ENCODE measurements at regions not wholly inside any gene's neighbourhood (a gene's known extent, or its start where the extent isn't known, plus 50 kb on each side); places are given as distances from the start of the nearest gene placed in this dataset.
A peak's percentile ranks its signal among the peaks of the same experiment; 100 is the strongest.

DNA sequence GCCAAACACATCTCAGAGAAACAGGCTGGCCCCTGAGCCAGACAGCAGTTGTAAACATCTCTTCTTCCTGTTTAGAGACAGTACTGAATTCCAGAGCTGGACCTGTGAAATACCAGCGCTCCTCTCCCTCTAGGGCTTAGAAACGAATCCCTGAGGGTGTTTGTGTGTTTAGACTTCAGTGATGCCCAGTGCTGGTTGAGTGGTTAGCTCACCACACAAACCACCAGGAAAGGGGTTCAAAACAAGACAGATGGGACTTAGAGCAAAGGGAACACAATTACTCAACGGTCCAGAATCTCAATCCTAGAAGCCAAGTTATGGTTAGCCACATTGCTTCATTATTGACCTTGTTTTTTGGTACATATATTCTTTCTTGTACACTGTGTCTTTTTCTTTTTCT is 108.7 kb upstream of the TMEM170B start (continued):
- TF ChIP-seq TAF15 (IDR thresholded peaks at IDR 0.05; ENCODE audit: low read depth, low read length, poor library complexity, severe bottlenecking) (no peak), ZNF570 (CRISPR knock-in tag; IDR thresholded peaks at IDR 0.05; ENCODE audit: borderline replicate concordance) (no peak), ZNF703 (CRISPR knock-in tag; IDR thresholded peaks at IDR 0.05; ENCODE audit: borderline replicate concordance) (no peak), ZSCAN22 (CRISPR knock-in tag; IDR thresholded peaks at IDR 0.05) (no peak), CREM (IDR thresholded peaks at IDR 0.05) (0 out of 2 replicates have a peak, but pooled peaks have one; percentile 33), CREM (CRISPR knock-in tag; IDR thresholded peaks at IDR 0.05) (no peak), ZNF251 (CRISPR knock-in tag; IDR thresholded peaks at IDR 0.05) (no peak), TCF12 (IDR thresholded peaks at IDR 0.05) (no peak), TCF12 (CRISPR knock-in tag; IDR thresholded peaks at IDR 0.05) (no peak), ZNF841 (CRISPR knock-in tag; IDR thresholded peaks at IDR 0.05; ENCODE audit: borderline replicate concordance) (no peak), ZNF674 (CRISPR knock-in tag; IDR thresholded peaks at IDR 0.05; ENCODE audit: low read depth) (no peak), ZNF30 (CRISPR knock-in tag; IDR thresholded peaks at IDR 0.05) (no peak), FOXK2 (IDR thresholded peaks at IDR 0.05) (no peak), RAD21 (CRISPR knock-in tag; IDR thresholded peaks at IDR 0.05) (no peak), SAFB2 (CRISPR knock-in tag; IDR thresholded peaks at IDR 0.05; ENCODE audit: borderline replicate concordance, low read depth) (no peak), HDAC1 (CRISPR knock-in tag; IDR thresholded peaks at IDR 0.05) (no peak)
- TF ChIP-seq, protein P1, sequence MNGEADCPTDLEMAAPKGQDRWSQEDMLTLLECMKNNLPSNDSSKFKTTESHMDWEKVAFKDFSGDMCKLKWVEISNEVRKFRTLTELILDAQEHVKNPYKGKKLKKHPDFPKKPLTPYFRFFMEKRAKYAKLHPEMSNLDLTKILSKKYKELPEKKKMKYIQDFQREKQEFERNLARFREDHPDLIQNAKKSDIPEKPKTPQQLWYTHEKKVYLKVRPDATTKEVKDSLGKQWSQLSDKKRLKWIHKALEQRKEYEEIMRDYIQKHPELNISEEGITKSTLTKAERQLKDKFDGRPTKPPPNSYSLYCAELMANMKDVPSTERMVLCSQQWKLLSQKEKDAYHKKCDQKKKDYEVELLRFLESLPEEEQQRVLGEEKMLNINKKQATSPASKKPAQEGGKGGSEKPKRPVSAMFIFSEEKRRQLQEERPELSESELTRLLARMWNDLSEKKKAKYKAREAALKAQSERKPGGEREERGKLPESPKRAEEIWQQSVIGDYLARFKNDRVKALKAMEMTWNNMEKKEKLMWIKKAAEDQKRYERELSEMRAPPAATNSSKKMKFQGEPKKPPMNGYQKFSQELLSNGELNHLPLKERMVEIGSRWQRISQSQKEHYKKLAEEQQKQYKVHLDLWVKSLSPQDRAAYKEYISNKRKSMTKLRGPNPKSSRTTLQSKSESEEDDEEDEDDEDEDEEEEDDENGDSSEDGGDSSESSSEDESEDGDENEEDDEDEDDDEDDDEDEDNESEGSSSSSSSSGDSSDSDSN (CRISPR knock-in tag; IDR thresholded peaks at IDR 0.05) = no peak
- TF ChIP-seq, protein P2, sequence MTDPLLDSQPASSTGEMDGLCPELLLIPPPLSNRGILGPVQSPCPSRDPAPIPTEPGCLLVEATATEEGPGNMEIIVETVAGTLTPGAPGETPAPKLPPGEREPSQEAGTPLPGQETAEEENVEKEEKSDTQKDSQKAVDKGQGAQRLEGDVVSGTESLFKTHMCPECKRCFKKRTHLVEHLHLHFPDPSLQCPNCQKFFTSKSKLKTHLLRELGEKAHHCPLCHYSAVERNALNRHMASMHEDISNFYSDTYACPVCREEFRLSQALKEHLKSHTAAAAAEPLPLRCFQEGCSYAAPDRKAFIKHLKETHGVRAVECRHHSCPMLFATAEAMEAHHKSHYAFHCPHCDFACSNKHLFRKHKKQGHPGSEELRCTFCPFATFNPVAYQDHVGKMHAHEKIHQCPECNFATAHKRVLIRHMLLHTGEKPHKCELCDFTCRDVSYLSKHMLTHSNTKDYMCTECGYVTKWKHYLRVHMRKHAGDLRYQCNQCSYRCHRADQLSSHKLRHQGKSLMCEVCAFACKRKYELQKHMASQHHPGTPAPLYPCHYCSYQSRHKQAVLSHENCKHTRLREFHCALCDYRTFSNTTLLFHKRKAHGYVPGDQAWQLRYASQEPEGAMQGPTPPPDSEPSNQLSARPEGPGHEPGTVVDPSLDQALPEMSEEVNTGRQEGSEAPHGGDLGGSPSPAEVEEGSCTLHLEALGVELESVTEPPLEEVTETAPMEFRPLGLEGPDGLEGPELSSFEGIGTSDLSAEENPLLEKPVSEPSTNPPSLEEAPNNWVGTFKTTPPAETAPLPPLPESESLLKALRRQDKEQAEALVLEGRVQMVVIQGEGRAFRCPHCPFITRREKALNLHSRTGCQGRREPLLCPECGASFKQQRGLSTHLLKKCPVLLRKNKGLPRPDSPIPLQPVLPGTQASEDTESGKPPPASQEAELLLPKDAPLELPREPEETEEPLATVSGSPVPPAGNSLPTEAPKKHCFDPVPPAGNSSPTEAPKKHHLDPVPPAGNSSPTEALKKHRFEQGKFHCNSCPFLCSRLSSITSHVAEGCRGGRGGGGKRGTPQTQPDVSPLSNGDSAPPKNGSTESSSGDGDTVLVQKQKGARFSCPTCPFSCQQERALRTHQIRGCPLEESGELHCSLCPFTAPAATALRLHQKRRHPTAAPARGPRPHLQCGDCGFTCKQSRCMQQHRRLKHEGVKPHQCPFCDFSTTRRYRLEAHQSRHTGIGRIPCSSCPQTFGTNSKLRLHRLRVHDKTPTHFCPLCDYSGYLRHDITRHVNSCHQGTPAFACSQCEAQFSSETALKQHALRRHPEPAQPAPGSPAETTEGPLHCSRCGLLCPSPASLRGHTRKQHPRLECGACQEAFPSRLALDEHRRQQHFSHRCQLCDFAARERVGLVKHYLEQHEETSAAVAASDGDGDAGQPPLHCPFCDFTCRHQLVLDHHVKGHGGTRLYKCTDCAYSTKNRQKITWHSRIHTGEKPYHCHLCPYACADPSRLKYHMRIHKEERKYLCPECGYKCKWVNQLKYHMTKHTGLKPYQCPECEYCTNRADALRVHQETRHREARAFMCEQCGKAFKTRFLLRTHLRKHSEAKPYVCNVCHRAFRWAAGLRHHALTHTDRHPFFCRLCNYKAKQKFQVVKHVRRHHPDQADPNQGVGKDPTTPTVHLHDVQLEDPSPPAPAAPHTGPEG (CRISPR knock-in tag; IDR thresholded peaks at IDR 0.05) = 0 out of 2 replicates have a peak, but pooled peaks have one; percentile 12
- TF ChIP-seq, protein P3, sequence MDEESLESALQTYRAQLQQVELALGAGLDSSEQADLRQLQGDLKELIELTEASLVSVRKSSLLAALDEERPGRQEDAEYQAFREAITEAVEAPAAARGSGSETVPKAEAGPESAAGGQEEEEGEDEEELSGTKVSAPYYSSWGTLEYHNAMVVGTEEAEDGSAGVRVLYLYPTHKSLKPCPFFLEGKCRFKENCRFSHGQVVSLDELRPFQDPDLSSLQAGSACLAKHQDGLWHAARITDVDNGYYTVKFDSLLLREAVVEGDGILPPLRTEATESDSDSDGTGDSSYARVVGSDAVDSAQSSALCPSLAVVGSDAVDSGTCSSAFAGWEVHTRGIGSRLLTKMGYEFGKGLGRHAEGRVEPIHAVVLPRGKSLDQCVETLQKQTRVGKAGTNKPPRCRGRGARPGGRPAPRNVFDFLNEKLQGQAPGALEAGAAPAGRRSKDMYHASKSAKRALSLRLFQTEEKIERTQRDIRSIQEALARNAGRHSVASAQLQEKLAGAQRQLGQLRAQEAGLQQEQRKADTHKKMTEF (CRISPR knock-in tag; IDR thresholded peaks at IDR 0.05) = peak; percentile 67; the same call in 1 of the 2 replicates
- TF ChIP-seq, protein P4, sequence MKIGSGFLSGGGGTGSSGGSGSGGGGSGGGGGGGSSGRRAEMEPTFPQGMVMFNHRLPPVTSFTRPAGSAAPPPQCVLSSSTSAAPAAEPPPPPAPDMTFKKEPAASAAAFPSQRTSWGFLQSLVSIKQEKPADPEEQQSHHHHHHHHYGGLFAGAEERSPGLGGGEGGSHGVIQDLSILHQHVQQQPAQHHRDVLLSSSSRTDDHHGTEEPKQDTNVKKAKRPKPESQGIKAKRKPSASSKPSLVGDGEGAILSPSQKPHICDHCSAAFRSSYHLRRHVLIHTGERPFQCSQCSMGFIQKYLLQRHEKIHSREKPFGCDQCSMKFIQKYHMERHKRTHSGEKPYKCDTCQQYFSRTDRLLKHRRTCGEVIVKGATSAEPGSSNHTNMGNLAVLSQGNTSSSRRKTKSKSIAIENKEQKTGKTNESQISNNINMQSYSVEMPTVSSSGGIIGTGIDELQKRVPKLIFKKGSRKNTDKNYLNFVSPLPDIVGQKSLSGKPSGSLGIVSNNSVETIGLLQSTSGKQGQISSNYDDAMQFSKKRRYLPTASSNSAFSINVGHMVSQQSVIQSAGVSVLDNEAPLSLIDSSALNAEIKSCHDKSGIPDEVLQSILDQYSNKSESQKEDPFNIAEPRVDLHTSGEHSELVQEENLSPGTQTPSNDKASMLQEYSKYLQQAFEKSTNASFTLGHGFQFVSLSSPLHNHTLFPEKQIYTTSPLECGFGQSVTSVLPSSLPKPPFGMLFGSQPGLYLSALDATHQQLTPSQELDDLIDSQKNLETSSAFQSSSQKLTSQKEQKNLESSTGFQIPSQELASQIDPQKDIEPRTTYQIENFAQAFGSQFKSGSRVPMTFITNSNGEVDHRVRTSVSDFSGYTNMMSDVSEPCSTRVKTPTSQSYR (CRISPR knock-in tag; IDR thresholded peaks at IDR 0.05; ENCODE audit: borderline replicate concordance) = no peak

Data from HepG2 (cell line).